OCI-LY7 (cell line): ENCODE measurements at regions not wholly inside any gene's neighbourhood (a gene's known extent, or its start where the extent isn't known, plus 50 kb on each side); places are given as distances from the start of the nearest gene placed in this dataset.

Experiments
- EZH2phosphoT487 ChIP-seq: fragments of 200-600 bp; sonication (generic); IDR thresholded peaks from 2 replicates; pipeline ENCODE4 v1.6.1; 2018; ENCODE audit warnings: low read depth, borderline replicate concordance, mild to moderate bottlenecking, mixed run types, antibody characterized with exemption, low read length, moderate library complexity, mixed read lengths
- TF ChIP-seq, protein P1 (sequence below): fragments of 200-600 bp; sonication (generic); conservative IDR thresholded peaks from 2 replicates; pipeline ENCODE4 v1.5.1; 2014; ENCODE audit warnings: mild to moderate bottlenecking, antibody characterized with exemption, low read length, moderate library complexity, mixed read lengths

DNA sequence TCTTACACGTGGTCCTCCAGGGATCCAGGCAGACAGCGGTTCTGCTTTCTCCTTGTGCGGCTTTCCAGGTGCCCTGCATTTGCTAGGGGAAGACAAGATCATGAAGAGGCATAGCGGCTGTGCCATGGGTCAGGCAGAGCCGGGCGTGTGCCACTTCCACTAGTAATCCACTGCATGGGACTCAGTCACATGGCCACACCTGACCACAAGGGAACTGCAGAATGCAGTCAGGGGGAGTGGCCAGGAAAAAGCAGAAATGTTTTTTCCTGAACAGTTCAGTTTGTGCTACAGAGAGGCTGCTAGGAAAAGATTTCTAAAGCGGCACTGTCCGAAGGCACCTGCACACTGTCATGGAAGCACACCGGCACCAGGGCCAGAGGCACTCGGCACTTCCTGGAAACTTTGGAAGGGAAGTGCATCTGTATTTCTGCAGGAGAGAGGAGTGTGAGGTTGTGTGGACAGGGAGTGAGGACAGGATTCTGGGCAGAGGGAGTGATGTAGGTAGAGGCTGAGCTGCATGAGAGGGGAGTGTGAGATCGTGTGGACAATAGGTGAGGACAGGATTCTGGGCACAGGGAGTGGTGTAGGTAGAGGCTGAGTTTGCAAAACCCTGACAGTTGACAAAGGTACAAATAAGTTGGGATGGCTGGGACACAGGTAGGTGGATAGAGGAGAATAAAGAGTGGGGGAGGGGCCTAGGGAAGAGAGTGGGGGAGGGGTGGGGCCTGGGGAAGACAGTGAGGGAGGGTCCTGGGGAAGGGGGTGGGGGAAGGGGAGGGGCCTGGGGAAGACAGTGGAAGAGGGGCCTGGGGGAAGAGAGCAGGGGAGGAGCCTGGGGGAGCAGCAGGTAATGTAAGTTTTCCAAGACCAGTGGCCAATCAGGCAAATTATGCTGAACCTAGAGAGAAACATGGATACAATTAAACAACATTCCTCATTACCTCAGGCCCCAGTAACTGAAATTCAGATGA is 1436.3 kb downstream of the TBC1D22A start:
- TF ChIP-seq EZH2phosphoT487, result no peak
- TF ChIP-seq, protein P1, sequence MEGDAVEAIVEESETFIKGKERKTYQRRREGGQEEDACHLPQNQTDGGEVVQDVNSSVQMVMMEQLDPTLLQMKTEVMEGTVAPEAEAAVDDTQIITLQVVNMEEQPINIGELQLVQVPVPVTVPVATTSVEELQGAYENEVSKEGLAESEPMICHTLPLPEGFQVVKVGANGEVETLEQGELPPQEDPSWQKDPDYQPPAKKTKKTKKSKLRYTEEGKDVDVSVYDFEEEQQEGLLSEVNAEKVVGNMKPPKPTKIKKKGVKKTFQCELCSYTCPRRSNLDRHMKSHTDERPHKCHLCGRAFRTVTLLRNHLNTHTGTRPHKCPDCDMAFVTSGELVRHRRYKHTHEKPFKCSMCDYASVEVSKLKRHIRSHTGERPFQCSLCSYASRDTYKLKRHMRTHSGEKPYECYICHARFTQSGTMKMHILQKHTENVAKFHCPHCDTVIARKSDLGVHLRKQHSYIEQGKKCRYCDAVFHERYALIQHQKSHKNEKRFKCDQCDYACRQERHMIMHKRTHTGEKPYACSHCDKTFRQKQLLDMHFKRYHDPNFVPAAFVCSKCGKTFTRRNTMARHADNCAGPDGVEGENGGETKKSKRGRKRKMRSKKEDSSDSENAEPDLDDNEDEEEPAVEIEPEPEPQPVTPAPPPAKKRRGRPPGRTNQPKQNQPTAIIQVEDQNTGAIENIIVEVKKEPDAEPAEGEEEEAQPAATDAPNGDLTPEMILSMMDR, result no peak
